ENCODE measurements at regions not wholly inside any gene's neighbourhood (a gene's known extent, or its start where the extent isn't known, plus 50 kb on each side); places are given as distances from the start of the nearest gene placed in this dataset.

GRCh38 chr1:222252788-222253187 is 295.1 kb downstream of the HHIPL2 start:
- no peak for DNase-seq
- H3K9me3 ChIP-seq (ENCODE audit: control insufficient read depth, low read length): no peaks in the 10 kb centered on the region
- no peak overlapping the region for H3K4me3 ChIP-seq (ENCODE audit: insufficient read depth, low read depth, low read length, poor library complexity, severe bottlenecking)
- H3K36me3 ChIP-seq (ENCODE audit: control insufficient read depth, insufficient read depth, low read length): no peaks in the 10 kb centered on the region
- no peak overlapping the region for H3K27ac ChIP-seq (ENCODE audit: insufficient read depth, low read length, poor library complexity, severe bottlenecking)
- no peaks in the 10 kb centered on the region for H3K4me1 ChIP-seq (ENCODE audit: control insufficient read depth, insufficient read depth, low read length, poor library complexity, severe bottlenecking)
- H3K27me3 ChIP-seq (replicated peaks; ENCODE audit: control insufficient read depth, insufficient read depth, low read length, poor library complexity, severe bottlenecking): no peaks in the 10 kb centered on the region

DNA sequence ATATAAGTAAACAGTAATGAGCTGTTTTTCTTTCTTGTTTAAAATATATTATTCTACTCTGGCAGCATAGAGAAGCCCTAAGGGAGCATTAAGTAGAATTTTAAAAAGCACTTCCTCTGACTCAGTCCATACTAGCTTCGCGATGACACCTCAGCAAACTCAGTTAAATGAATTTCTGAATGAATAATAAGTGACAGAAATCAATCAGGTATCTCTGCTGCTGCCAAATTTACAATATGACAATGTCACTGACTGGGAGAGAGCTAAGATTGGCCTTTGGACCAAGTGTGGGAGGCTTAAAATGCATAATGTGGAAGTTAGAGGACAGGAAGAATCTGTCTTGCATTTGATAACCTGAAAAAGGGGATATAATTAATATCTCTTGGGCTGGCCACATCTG is 296.1 kb downstream of the HHIPL2 start:
- Histone ChIP-seq H3K4me1 (ENCODE audit: control insufficient read depth, insufficient read depth, low read length, poor library complexity, severe bottlenecking) (no peaks in the 10 kb centered on the region), H3K4me3 (ENCODE audit: insufficient read depth, low read depth, low read length, poor library complexity, severe bottlenecking) (no peak overlapping the region), H3K36me3 (ENCODE audit: control insufficient read depth, insufficient read depth, low read length) (no peaks in the 10 kb centered on the region), H3K9me3 (ENCODE audit: control insufficient read depth, low read length) (no peaks in the 10 kb centered on the region), H3K27ac (ENCODE audit: insufficient read depth, low read length, poor library complexity, severe bottlenecking) (no peak overlapping the region), H3K27me3 (replicated peaks; ENCODE audit: control insufficient read depth, insufficient read depth, low read length, poor library complexity, severe bottlenecking) (no peaks in the 10 kb centered on the region)
- DNase-seq: no peak

DNA sequence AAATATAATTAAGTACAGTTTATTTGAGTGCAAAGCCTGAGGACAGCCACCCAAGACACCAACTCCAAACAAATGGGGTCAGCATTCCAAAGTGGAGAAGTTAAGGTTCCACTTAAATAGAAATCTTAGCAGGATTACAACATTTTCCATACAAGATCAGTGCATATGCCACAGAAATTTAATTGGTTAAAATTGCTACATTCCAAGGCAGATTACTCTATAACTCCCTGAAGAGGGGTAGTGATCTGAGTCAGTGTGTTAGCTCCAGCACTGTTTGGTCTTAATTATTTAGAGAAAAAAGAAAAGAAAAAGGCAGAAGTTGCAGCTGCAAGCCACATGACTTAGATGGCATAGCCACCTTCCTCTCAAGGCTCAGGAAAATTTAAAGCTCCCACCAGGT is 297.5 kb downstream of the HHIPL2 start:
- Histone ChIP-seq H3K27ac (ENCODE audit: insufficient read depth, low read length, poor library complexity, severe bottlenecking) (no peak overlapping the region), H3K9me3 (ENCODE audit: control insufficient read depth, low read length) (no peaks in the 10 kb centered on the region), H3K36me3 (ENCODE audit: control insufficient read depth, insufficient read depth, low read length) (no peaks in the 10 kb centered on the region), H3K4me3 (ENCODE audit: insufficient read depth, low read depth, low read length, poor library complexity, severe bottlenecking) (no peak overlapping the region), H3K4me1 (ENCODE audit: control insufficient read depth, insufficient read depth, low read length, poor library complexity, severe bottlenecking) (no peaks in the 10 kb centered on the region), H3K27me3 (replicated peaks; ENCODE audit: control insufficient read depth, insufficient read depth, low read length, poor library complexity, severe bottlenecking) (no peaks in the 10 kb centered on the region)
- DNase-seq: no peak

DNA sequence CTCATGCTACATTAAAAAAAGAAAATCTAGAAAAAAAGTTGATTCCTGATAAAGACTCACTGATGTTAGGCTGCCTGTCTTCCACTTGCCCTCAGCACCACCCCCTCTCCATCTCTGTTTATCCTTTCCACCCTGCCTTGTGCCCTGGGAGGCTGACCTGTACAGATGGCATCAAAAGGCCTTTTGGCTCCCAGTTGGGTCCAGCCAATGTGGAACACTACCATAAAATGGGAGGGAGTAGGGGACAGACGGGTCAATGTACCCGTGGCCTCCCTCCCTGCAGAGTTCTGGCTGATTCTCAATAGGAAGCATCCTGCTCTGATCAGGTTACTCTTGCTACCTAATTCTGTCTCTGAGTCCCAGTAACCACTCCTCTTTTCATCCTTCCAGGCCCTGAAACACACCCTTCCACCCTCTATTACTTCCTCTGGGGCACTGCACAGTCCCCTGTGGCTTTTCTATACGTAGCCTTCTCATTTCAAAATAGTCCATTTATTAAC is 300.0 kb downstream of the HHIPL2 start:
- H3K27me3 ChIP-seq (replicated peaks; ENCODE audit: control insufficient read depth, insufficient read depth, low read length, poor library complexity, severe bottlenecking): no peaks in the 10 kb centered on the region
- H3K4me1 ChIP-seq (ENCODE audit: control insufficient read depth, insufficient read depth, low read length, poor library complexity, severe bottlenecking): no peaks in the 10 kb centered on the region
- no peak overlapping the region for H3K4me3 ChIP-seq (ENCODE audit: insufficient read depth, low read depth, low read length, poor library complexity, severe bottlenecking)
- no peaks in the 10 kb centered on the region for H3K36me3 ChIP-seq (ENCODE audit: control insufficient read depth, insufficient read depth, low read length)
- no peaks in the 10 kb centered on the region for H3K9me3 ChIP-seq (ENCODE audit: control insufficient read depth, low read length)
- no peak for DNase-seq
- H3K27ac ChIP-seq (ENCODE audit: insufficient read depth, low read length, poor library complexity, severe bottlenecking): no peak overlapping the region

DNA sequence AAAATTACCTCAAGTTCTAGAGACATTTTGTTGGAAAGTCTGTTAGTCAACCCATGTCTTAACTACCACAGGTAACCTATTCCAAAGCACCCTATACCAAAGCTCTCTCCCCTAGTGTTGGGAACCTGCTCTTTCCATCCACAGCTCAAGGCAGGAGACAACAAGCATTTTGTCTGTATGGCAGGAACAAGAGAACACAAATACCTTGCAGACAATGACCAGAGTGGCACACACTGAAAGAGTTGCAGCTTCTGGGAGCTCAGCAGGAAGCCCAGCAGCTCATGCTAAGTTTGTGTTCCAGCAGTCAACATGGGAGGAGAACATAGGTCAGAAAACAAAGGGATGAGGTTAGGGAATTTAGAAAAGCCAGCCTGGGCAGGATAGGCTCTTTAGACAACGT is 300.8 kb downstream of the HHIPL2 start:
- Histone ChIP-seq H3K36me3 (ENCODE audit: control insufficient read depth, insufficient read depth, low read length) (no peaks in the 10 kb centered on the region), H3K27ac (ENCODE audit: insufficient read depth, low read length, poor library complexity, severe bottlenecking) (no peak overlapping the region), H3K9me3 (ENCODE audit: control insufficient read depth, low read length) (no peaks in the 10 kb centered on the region), H3K4me3 (ENCODE audit: insufficient read depth, low read depth, low read length, poor library complexity, severe bottlenecking) (no peak overlapping the region), H3K4me1 (ENCODE audit: control insufficient read depth, insufficient read depth, low read length, poor library complexity, severe bottlenecking) (no peaks in the 10 kb centered on the region), H3K27me3 (replicated peaks; ENCODE audit: control insufficient read depth, insufficient read depth, low read length, poor library complexity, severe bottlenecking) (no peaks in the 10 kb centered on the region)
- no peak for DNase-seq

- no peak overlapping the region for H3K4me3 ChIP-seq (ENCODE audit: insufficient read depth, low read depth, low read length, poor library complexity, severe bottlenecking)
- no peak overlapping the region for H3K27ac ChIP-seq (ENCODE audit: insufficient read depth, low read length, poor library complexity, severe bottlenecking)
- no peaks in the 10 kb centered on the region for H3K36me3 ChIP-seq (ENCODE audit: control insufficient read depth, insufficient read depth, low read length)
- DNase-seq: no peak
- no peaks in the 10 kb centered on the region for H3K4me1 ChIP-seq (ENCODE audit: control insufficient read depth, insufficient read depth, low read length, poor library complexity, severe bottlenecking)
- no peaks in the 10 kb centered on the region for H3K27me3 ChIP-seq (replicated peaks; ENCODE audit: control insufficient read depth, insufficient read depth, low read length, poor library complexity, severe bottlenecking)
- H3K9me3 ChIP-seq (ENCODE audit: control insufficient read depth, low read length): no peaks in the 10 kb centered on the region
These were observed 304.0 kb downstream of the HHIPL2 start for GRCh38 chr1:222243902-222244301.

GRCh38 chr1:222242492-222242891 is 305.4 kb downstream of the HHIPL2 start:
- H3K36me3 ChIP-seq (ENCODE audit: control insufficient read depth, insufficient read depth, low read length): no peaks in the 10 kb centered on the region
- no peak for DNase-seq
- H3K27me3 ChIP-seq (replicated peaks; ENCODE audit: control insufficient read depth, insufficient read depth, low read length, poor library complexity, severe bottlenecking): no peaks in the 10 kb centered on the region
- H3K4me3 ChIP-seq (ENCODE audit: insufficient read depth, low read depth, low read length, poor library complexity, severe bottlenecking): no peak overlapping the region
- H3K27ac ChIP-seq (ENCODE audit: insufficient read depth, low read length, poor library complexity, severe bottlenecking): no peak overlapping the region
- no peaks in the 10 kb centered on the region for H3K9me3 ChIP-seq (ENCODE audit: control insufficient read depth, low read length)
- H3K4me1 ChIP-seq (ENCODE audit: control insufficient read depth, insufficient read depth, low read length, poor library complexity, severe bottlenecking): no peaks in the 10 kb centered on the region

- Histone ChIP-seq H3K27ac (ENCODE audit: insufficient read depth, low read length, poor library complexity, severe bottlenecking) (no peak overlapping the region), H3K27me3 (replicated peaks; ENCODE audit: control insufficient read depth, insufficient read depth, low read length, poor library complexity, severe bottlenecking) (no peaks in the 10 kb centered on the region), H3K4me3 (ENCODE audit: insufficient read depth, low read depth, low read length, poor library complexity, severe bottlenecking) (no peak overlapping the region), H3K9me3 (ENCODE audit: control insufficient read depth, low read length) (no peaks in the 10 kb centered on the region), H3K4me1 (ENCODE audit: control insufficient read depth, insufficient read depth, low read length, poor library complexity, severe bottlenecking) (no peaks in the 10 kb centered on the region), H3K36me3 (ENCODE audit: control insufficient read depth, insufficient read depth, low read length) (no peaks in the 10 kb centered on the region)
- DNase-seq: no peak
These were observed 306.5 kb downstream of the HHIPL2 start for GRCh38 chr1:222241410-222241809.

DNA sequence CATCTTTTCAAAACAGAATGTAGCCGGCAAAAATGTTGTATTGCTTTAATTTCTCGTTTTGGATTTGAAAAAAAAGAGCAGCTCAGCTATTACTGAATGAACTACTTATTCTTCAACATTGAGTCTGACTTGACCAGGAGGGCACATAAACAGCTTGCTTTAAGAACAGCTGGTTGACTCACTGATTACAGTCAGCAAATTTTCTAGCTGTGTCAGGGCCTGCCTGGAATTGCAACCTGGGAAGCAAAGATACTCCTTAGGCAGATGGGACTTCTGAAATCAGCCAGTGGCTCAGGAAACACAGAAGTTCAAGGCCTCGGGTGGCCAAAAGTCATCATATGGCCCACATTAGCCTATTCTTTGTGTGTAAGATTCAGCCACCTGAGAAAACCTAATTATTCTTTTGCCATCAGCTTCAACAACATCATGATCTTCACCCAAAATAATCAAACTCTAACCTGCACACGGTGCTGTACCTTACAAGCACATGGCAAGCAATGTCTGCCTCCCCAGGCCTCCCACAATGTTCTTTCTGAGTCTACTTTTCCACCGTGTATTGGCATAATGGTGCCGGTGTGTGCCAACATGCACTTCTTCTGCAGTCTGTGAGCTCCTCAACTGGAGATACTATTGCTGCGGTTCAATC is 307.2 kb downstream of the HHIPL2 start:
- Histone ChIP-seq H3K27me3 (replicated peaks; ENCODE audit: control insufficient read depth, insufficient read depth, low read length, poor library complexity, severe bottlenecking) (no peaks in the 10 kb centered on the region), H3K9me3 (ENCODE audit: control insufficient read depth, low read length) (no peaks in the 10 kb centered on the region), H3K4me3 (ENCODE audit: insufficient read depth, low read depth, low read length, poor library complexity, severe bottlenecking) (no peak overlapping the region), H3K27ac (ENCODE audit: insufficient read depth, low read length, poor library complexity, severe bottlenecking) (no peak overlapping the region), H3K36me3 (ENCODE audit: control insufficient read depth, insufficient read depth, low read length) (no peaks in the 10 kb centered on the region), H3K4me1 (ENCODE audit: control insufficient read depth, insufficient read depth, low read length, poor library complexity, severe bottlenecking) (no peaks in the 10 kb centered on the region)
- DNase-seq: no peak

- no peaks in the 10 kb centered on the region for H3K36me3 ChIP-seq (ENCODE audit: control insufficient read depth, insufficient read depth, low read length)
- H3K9me3 ChIP-seq (ENCODE audit: control insufficient read depth, low read length): no peaks in the 10 kb centered on the region
- no peak overlapping the region for H3K4me3 ChIP-seq (ENCODE audit: insufficient read depth, low read depth, low read length, poor library complexity, severe bottlenecking)
- H3K27ac ChIP-seq (ENCODE audit: insufficient read depth, low read length, poor library complexity, severe bottlenecking): no peak overlapping the region
- no peak for DNase-seq
- no peaks in the 10 kb centered on the region for H3K4me1 ChIP-seq (ENCODE audit: control insufficient read depth, insufficient read depth, low read length, poor library complexity, severe bottlenecking)
- no peaks in the 10 kb centered on the region for H3K27me3 ChIP-seq (replicated peaks; ENCODE audit: control insufficient read depth, insufficient read depth, low read length, poor library complexity, severe bottlenecking)
These were observed 308.8 kb downstream of the HHIPL2 start for GRCh38 chr1:222239130-222239529.
